Activated CD8-positive, alpha-beta T cell treated with anti-CD3 and anti-CD28 coated beads, Interleukin-2, amount 10 ng/mL, durations not matched to agents 7 days and 5 days (primary cell): ENCODE measurements at regions not wholly inside any gene's neighbourhood (a gene's known extent, or its start where the extent isn't known, plus 50 kb on each side); places are given as distances from the start of the nearest gene placed in this dataset.

Experiments used
- ATAC-seq: fragments of 150-1000 bp; cut with Tn5 transposase; one replicate; pipeline ENCODE4 v1.10.0; 2021; ENCODE audit warnings: moderate library complexity
- CTCF ChIA-PET: fragments of 350-600 bp; sonication (Branson Sonifier 250); formaldehyde crosslinking; loops from one replicate; lab custom pipeline; 2021; ENCODE audit warnings: antibody characterized with exemption; lab: Charles Lee
- POLR2A ChIA-PET: fragments of 350-600 bp; sonication (Branson Sonifier 250); formaldehyde crosslinking; loops from one replicate; lab custom pipeline; 2021; ENCODE audit warnings: antibody characterized with exemption; lab: Charles Lee
- DNase-seq: peaks from one replicate; pipeline ENCODE4 v3.0.0-alpha.2; 2020
- H3K27ac Mint-ChIP-seq: one replicate; pipeline ENCODE4 v1.8.0; 2021; ENCODE audit warnings: mild to moderate bottlenecking, mixed read lengths
- H3K27me3 Mint-ChIP-seq: one replicate; pipeline ENCODE4 v1.8.0; 2021; ENCODE audit warnings: low read depth, mixed read lengths
- H3K36me3 Mint-ChIP-seq: one replicate; pipeline ENCODE4 v1.8.0; 2021; ENCODE audit warnings: low read depth, mixed read lengths
- H3K4me1 Mint-ChIP-seq: one replicate; pipeline ENCODE4 v1.8.0; 2021; ENCODE audit warnings: low read depth, mixed read lengths
- H3K4me3 Mint-ChIP-seq: one replicate; pipeline ENCODE4 v1.8.0; 2021; ENCODE audit warnings: mild to moderate bottlenecking, mixed read lengths
- H3K9me3 Mint-ChIP-seq: one replicate; pipeline ENCODE4 v1.8.0; 2022; ENCODE audit warnings: mixed read lengths; ENCODE audit not compliant: insufficient read depth

DNA sequence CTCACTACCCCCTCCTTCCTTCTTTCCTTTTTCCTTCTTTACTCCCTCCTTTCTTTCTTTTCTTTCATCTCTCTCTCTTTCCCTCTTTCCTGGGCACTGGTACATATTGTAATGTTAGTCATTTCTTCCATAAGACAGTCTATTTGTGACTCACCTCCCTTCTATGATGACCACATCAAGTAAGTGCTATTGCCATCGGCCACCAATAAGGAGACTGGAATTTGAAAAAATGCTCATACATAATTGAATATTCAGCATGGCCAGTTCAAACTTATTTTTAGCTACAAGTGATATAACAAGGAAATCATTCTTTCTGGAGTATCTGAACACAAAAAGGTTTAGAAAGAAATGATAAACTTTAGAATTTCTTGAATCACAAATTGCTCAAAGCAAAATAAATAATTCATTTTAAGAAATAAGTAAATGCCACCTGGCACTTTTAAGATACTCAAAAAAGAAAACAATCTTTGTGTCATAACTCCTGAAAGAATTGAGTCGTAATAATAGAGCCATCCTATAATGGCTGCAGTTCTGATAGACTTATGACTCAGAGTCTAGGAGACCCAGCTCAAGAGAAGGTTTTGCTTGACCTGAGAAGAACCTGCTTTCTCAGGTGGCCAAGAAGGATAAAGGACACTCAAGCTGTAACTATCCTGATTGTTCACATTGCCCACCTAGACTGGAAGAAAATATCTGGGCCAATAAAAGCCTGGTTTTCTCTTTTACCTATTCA lies 51.6 kb upstream of the CCBE1 start:
- H3K9me3 Mint-ChIP-seq: no peaks in the 10 kb centered on the region
- H3K36me3 Mint-ChIP-seq: no peaks in the 10 kb centered on the region
- POLR2A ChIA-PET: no interaction called here
- DNase-seq (no peak), ATAC-seq (no peak)
- CTCF ChIA-PET: no interaction called here
- no peak overlapping the region for H3K4me3 Mint-ChIP-seq
- no peaks in the 10 kb centered on the region for H3K4me1 Mint-ChIP-seq
- peaks cover 3% of the 10 kb centered on the region for H3K27me3 Mint-ChIP-seq
- H3K27ac Mint-ChIP-seq: no peak overlapping the region
